Myocyte (in vitro differentiated cells): ENCODE measurements at regions not wholly inside any gene's neighbourhood (a gene's known extent, or its start where the extent isn't known, plus 50 kb on each side); places are given as distances from the start of the nearest gene placed in this dataset.
A peak's percentile ranks its signal among the peaks of the same experiment; 100 is the strongest.

Experiments
- DNase-seq: peaks from one replicate; pipeline ENCODE4 v3.0.0-alpha.2; 2012; ENCODE audit warnings: low read depth

- no peak for DNase-seq
Observed at GRCh38 chr6:82645536-82646230, 282.1 kb downstream of the TPBG start.

GRCh38 chr6:82646231-82646615, 282.6 kb downstream of the TPBG start:
- no peak for DNase-seq

DNA sequence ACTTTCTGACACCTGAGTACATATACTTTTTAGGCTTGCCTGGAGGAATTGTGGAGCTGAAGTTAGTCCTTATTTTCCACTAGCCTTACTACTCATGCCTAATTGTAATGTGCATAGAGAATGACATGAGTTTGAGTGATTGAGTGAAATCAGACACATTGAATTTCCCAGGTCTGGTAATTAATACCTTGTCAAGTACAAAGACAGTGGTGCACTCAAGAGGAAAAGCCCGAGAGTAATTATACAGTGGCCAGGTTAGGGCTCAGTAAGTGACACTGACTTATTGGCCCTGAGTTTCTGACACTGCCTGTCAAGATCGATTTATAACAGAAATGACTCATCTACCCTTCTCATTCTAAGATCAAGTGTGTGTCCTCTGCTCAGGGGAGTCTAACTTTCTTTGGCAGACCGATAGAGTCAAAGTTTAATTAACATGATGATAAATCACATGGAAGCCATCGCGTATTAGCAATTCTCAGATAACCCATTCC, 288.3 kb downstream of the TPBG start:
- DNase-seq = no peak

GRCh38 chr6:82679232-82679631, 315.6 kb downstream of the TPBG start:
- DNase-seq = no peak

GRCh38 chr6:82680192-82680591, 316.6 kb downstream of the TPBG start:
- no peak for DNase-seq

GRCh38 chr6:82681119-82681714, 317.6 kb downstream of the TPBG start:
- no peak for DNase-seq

DNA sequence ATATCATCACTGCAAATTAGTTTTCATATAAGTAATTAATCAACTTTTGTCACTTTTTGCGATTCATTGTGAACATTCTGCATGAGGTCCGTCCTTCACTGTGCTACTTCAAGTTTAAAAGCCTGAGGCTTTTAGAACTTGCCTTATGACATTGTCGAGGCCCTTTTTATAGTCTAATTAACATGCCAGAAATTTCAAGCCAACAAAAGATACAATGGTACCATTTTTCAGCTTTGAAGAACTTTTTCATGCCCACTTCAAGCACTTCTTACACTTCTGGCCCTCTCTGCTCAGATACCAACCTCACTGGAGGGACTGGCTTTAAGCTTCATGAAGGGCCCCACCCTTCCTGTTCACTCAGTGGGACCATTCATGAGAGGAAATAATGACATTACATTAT, 323.1 kb downstream of the TPBG start:
- no peak for DNase-seq

DNA sequence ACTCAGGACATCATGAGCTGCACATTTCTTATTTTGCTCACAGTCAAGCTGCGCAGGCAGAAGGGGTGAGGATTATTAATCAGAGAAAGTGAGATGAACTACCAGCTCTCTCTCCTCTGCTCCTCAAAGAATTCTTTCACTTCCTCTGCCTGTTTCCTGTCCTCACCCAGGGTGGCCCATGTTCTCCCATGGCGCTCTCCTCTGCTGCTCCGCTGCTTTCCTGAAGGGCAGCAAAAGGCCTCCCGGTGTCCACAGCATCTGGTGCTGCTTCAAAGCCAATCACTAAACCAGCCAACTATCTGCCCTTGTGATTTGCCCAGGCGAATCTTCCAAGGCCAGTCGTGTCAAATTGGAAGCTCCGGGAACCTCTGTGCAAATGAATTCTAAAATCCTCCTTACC, 324.2 kb downstream of the TPBG start:
- DNase-seq = no peak

DNA sequence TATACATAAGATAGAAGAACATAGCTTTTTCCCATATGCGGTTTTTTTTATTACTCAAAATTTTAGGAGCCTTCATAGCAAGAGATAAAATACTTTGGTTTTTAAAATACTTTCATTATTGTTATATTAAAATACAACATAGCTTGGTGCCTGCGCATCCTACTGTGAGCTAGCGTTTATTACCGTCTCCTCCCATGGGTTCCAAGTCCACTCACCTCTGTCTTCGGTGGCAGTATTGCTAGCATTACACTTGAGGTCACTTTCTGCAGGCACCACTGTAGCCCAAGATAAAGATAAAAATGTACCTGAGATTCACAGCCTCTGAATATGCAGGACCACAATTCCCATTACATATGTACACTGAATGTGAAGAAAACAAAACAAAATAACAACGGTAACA, 326.7 kb downstream of the TPBG start:
- DNase-seq = no peak

- DNase-seq = no peak
Observed at GRCh38 chr6:82691997-82692396, 328.4 kb downstream of the TPBG start.

- DNase-seq = no peak
Observed at GRCh38 chr6:82693094-82693493, 329.5 kb downstream of the TPBG start.

DNA sequence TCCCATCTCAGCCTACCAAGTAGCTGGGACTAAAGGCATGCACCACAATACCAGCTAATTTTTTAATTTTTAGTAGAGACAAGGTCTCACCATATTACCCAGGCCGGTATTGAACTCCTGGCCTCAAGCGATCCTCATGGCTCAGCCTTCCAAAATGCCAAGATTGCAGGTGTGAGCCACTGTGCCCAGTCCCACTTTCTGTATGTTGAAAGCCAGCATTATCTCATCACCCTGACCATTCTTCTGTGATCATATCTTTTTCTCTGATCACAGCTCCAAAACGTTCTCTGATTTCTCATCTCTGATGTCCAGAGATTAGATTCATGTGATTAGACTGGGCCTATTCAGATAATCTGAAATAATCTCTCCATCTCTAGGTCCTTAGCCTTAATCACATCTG, 337.7 kb downstream of the TPBG start:
- no peak for DNase-seq

DNA sequence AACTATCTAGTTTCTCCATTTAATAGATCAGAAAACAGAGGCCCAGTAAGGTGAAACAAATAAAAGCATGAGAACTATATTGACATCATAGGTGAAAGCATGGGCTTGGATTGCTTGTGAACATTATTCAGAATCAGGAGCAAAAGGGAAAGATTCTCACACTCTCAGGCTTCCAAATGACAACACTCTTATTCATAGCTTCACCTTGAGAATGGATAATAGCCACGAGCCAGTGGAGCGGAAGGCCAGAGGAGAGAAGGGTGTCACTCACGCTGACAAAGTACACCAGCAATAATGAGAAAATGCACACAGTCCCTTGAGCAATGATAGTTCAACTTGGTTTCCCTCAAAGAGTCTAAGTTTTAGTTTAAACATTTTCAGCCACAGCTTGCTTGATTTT, 339.0 kb downstream of the TPBG start:
- DNase-seq = no peak

DNA sequence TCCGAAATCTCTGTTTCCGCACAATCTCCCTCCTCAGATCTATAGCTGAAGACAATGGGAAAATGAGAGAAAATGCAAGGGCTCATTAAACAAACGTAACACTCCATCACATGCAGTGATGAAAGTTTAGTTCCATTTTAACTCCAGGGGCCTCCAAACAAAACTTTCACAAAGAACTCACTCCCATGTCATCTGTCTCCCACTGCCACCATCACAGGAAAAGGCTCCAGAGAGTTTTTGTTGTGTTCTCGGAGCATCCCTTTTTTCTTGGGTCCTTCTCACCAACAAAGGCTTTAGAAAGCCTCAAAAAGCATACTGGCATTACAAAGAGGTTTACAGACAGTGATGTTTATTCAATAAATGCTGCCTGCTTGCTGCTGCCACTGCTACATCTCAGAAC, 339.6 kb downstream of the TPBG start:
- DNase-seq = no peak

DNA sequence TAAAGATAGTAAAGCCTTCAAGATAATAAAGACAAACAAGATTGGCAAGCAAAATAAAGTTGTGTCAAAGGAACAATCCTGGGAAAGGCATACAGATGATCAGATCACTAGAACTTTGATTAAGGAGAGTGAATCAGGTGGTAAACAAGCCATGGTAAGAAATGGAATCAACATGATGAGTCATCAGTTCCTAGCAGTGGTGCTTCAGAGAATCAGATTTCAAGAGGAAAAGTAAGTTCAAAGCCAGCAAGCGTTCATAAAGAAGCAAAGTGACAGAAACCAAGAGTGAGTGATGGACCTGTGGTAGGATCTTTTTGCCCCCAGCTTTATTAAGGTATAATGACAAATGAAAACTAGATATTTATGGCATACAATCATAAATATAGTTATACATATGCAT, 340.4 kb downstream of the TPBG start:
- DNase-seq = no peak

DNA sequence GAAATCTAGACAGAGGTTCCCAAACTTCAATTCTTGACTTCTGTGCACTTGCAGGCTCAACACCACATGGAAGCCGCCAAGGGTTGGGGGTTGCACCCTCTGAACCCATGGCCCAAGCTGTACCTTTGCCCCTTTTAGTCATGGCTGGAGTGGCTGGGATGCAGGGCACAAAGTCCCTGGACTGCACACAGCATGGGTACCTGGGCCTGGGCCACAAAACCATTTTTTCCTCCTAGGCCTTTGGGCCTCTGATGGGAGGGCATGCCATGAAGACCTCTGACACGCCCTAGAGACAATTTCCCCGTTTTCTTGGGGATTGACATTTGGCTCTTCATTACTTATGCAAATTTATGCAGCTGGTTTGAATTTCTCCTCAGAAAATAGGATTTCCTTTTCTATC, 342.0 kb downstream of the TPBG start:
- no peak for DNase-seq

DNA sequence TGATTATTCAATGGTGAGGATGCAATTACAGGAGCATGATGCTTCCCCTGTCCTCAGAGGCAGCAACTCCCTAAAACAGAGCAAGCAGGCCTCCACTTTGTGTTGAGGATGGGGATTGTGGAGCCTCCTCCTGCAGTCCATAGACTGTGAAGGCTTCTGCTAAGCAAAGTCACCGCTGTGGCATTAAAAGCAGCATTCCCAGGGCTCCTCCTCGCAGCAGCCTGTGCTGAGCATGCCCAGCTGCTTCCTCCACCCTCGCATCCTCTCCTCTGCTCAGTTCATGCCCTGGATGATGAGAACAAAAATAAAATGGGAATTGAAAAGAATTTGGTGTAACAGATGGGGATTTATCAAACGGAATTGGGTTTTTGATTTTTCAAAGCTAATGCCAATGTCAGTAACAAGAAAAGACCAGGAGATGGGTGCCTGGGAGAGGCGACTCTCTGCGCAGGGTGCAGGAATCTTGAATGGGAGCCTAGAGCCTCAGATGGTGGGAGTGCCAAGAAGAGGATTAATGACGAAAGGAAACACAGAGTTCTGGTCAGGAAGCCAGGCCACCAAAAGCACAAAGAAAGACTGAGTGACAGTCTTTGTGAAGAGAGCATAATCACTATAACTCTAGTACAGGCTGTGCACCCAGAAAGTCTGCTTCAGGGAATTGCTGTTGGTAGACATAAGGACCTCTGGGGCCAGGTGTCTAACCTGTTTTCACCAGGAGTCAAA, 347.6 kb downstream of the TPBG start:
- DNase-seq = peak; percentile 33

- DNase-seq = peak; percentile 57
Observed at GRCh38 chr6:82711971-82712370, 348.4 kb downstream of the TPBG start.

DNA sequence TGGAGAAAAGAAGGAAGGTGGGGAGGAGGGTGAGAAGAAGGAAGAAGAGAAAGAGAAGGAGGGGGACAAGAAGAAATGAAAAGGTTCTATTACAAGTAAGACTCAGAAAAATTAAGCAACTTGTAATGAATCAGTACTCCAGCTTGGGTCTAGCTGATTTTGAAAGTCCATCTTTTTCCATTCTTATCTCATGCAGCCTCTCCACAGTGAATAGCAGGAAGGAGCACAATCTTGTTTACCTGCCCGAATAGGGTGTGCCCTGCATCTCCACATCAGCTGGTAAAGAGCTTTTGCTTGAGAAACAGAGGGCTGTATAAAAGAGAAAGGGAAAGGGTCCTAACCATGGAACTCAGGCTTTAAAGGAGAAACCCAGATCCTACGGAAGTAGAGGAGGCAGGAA, 348.8 kb downstream of the TPBG start:
- DNase-seq = no peak

DNA sequence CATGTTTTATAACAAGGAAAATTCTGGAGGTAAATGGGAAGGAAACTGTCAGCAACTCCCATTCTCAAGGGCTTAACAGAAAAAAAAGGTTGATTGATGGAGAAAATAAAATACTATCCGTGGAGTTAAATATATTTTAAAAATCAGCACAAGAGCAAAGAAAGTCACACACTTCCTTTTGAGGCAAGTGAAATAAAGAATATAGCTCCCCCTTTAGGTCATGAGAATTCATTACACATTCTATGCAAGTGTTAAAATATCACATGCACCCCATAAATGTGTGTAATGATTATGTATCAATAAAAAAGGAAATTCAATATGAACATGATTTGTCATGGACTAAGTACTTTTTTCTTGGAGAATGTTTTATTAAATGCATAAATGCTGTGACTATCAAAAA, 349.2 kb downstream of the TPBG start:
- no peak for DNase-seq

DNA sequence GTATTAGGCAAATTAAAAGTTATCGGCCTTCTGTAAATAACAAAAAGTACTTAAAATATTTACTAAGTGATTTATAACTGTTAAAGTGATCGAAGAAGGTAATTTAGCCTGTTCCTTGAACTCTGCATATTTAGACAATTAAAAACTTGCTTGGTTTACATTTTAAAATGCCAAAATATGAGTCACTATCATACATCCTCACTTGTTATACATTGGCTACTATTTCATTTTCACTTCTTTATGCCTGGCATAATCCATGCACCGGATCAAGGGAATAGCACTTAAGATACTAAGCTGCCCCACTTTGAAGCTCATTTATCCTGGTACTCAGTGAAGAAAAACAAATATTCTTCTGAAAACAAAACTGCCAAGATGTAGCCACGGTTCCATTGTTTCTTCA, 344.6 kb downstream of the UBE3D start:
- no peak for DNase-seq

- no peak for DNase-seq
Observed at GRCh38 chr6:82735790-82736189, 329.9 kb downstream of the UBE3D start.

DNA sequence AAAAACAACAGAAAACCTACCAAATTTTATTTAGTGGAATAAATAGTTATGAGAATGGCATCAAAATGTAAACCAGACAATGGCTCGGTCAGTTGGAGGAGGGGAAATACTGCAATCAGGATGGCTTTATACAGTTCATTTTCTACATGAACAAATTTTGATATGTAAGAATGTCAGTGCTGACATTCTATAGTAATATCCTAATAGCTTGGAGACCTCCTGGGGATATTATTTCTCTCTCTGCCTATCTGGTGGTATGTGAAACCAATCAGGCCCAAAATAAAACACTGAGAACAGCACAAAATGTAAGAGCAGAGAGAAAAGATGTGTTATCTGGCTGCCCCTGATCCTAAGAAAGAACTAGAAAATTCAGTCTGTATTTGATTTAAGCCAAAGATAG, 327.7 kb downstream of the UBE3D start:
- no peak for DNase-seq
